ENCODE measurements at regions not wholly inside any gene's neighbourhood (a gene's known extent, or its start where the extent isn't known, plus 50 kb on each side); places are given as distances from the start of the nearest gene placed in this dataset.
"Not testable (repeated sequence)": the region's sequence is repeated elsewhere in the genome, so short reads cannot be mapped to it uniquely, and the experiment has no call there.

GRCh38 chrX:146994163-146994562, 179.6 kb upstream of the CXorf51A start:
- H3K9me3 Mint-ChIP-seq (ENCODE audit: unreplicated experiment), result peaks cover 30% of the 10 kb centered on the region
- no peak for TF ChIP-seq CTCF (IDR thresholded peaks at IDR 0.05)
- no peaks in the 10 kb centered on the region for H3K4me1 Mint-ChIP-seq (ENCODE audit: unreplicated experiment)
- H3K36me3 Mint-ChIP-seq (ENCODE audit: unreplicated experiment), result no peaks in the 10 kb centered on the region
- H3K27me3 Mint-ChIP-seq (ENCODE audit: unreplicated experiment), result no peaks in the 10 kb centered on the region
- no peak overlapping the region for H3K4me3 Mint-ChIP-seq (ENCODE audit: unreplicated experiment)
- no peak for DNase-seq (ENCODE audit: extremely low spot score, unreplicated experiment)
- no peak overlapping the region for H3K27ac Mint-ChIP-seq (ENCODE audit: unreplicated experiment)

GRCh38 chrX:146973283-146973682, 158.7 kb upstream of the CXorf51A start:
- H3K9me3 Mint-ChIP-seq (ENCODE audit: unreplicated experiment), result peaks cover 21% of the 10 kb centered on the region
- H3K27ac Mint-ChIP-seq (ENCODE audit: unreplicated experiment), result no peak overlapping the region

GRCh38 chrX:146967306-146967705, 152.8 kb upstream of the CXorf51A start:
- no peaks in the 10 kb centered on the region for H3K27me3 Mint-ChIP-seq (ENCODE audit: unreplicated experiment)
- H3K9me3 Mint-ChIP-seq (ENCODE audit: unreplicated experiment), result peaks cover 36% of the 10 kb centered on the region
- no peaks in the 10 kb centered on the region for H3K4me1 Mint-ChIP-seq (ENCODE audit: unreplicated experiment)
- H3K36me3 Mint-ChIP-seq (ENCODE audit: unreplicated experiment), result no peaks in the 10 kb centered on the region
- no peak overlapping the region for H3K27ac Mint-ChIP-seq (ENCODE audit: unreplicated experiment)
- DNase-seq (ENCODE audit: extremely low spot score, unreplicated experiment), result no peak
- no peak for TF ChIP-seq CTCF (IDR thresholded peaks at IDR 0.05)
- H3K4me3 Mint-ChIP-seq (ENCODE audit: unreplicated experiment), result no peak overlapping the region

More at GRCh38 chrX:146973283-146973682, 158.7 kb upstream of the CXorf51A start:
- Mint-ChIP-seq H3K4me3 (ENCODE audit: unreplicated experiment) (no peak overlapping the region), H3K36me3 (ENCODE audit: unreplicated experiment) (no peaks in the 10 kb centered on the region), H3K27me3 (ENCODE audit: unreplicated experiment) (no peaks in the 10 kb centered on the region), H3K4me1 (ENCODE audit: unreplicated experiment) (no peaks in the 10 kb centered on the region)
- TF ChIP-seq CTCF (IDR thresholded peaks at IDR 0.05), result no peak
- no peak for DNase-seq (ENCODE audit: extremely low spot score, unreplicated experiment)

GRCh38 chrX:146956760-146957159, 142.2 kb upstream of the CXorf51A start:
- Mint-ChIP-seq H3K9me3 (ENCODE audit: unreplicated experiment) (peaks cover 53% of the 10 kb centered on the region), H3K27ac (ENCODE audit: unreplicated experiment) (no peak overlapping the region), H3K36me3 (ENCODE audit: unreplicated experiment) (no peaks in the 10 kb centered on the region), H3K4me3 (ENCODE audit: unreplicated experiment) (no peak overlapping the region), H3K27me3 (ENCODE audit: unreplicated experiment) (no peaks in the 10 kb centered on the region), H3K4me1 (ENCODE audit: unreplicated experiment) (no peaks in the 10 kb centered on the region)
- no peak for TF ChIP-seq CTCF (IDR thresholded peaks at IDR 0.05)
- DNase-seq (ENCODE audit: extremely low spot score, unreplicated experiment), result no peak

- no peak for TF ChIP-seq CTCF (IDR thresholded peaks at IDR 0.05)
- no peak overlapping the region for H3K27ac Mint-ChIP-seq (ENCODE audit: unreplicated experiment)
- H3K36me3 Mint-ChIP-seq (ENCODE audit: unreplicated experiment), result no peaks in the 10 kb centered on the region
- no peak for DNase-seq (ENCODE audit: extremely low spot score, unreplicated experiment)
- H3K4me1 Mint-ChIP-seq (ENCODE audit: unreplicated experiment), result no peaks in the 10 kb centered on the region
- no peak overlapping the region for H3K4me3 Mint-ChIP-seq (ENCODE audit: unreplicated experiment)
- no peaks in the 10 kb centered on the region for H3K27me3 Mint-ChIP-seq (ENCODE audit: unreplicated experiment)
- peaks cover 59% of the 10 kb centered on the region for H3K9me3 Mint-ChIP-seq (ENCODE audit: unreplicated experiment)
Measured at GRCh38 chrX:146934256-146934655, 119.7 kb upstream of the CXorf51A start.

GRCh38 chrX:146932997-146933396, 118.5 kb upstream of the CXorf51A start:
- not testable (repeated sequence) for H3K4me3 Mint-ChIP-seq (ENCODE audit: unreplicated experiment); DNase-seq (ENCODE audit: extremely low spot score, unreplicated experiment); H3K36me3 Mint-ChIP-seq (ENCODE audit: unreplicated experiment); H3K4me1 Mint-ChIP-seq (ENCODE audit: unreplicated experiment); H3K27ac Mint-ChIP-seq (ENCODE audit: unreplicated experiment); H3K27me3 Mint-ChIP-seq (ENCODE audit: unreplicated experiment)
- H3K9me3 Mint-ChIP-seq (ENCODE audit: unreplicated experiment), result peaks cover 61% of the 10 kb centered on the region
